H1 (cell line): ENCODE measurements at regions not wholly inside any gene's neighbourhood (a gene's known extent, or its start where the extent isn't known, plus 50 kb on each side); places are given as distances from the start of the nearest gene placed in this dataset.

Source experiments
- ASH2L ChIP-seq: fragments of 200-600, 300-600 bp; sonication (generic); IDR thresholded peaks from one replicate; pipeline ENCODE4 v1.7.1; 2017; ENCODE audit warnings: low read length
- GABPA ChIP-seq: IDR thresholded peaks from 2 replicates; pipeline ENCODE4 v1.6.1; 2011; ENCODE audit warnings: mild to moderate bottlenecking, low read length, moderate library complexity, borderline replicate concordance; ENCODE audit not compliant: insufficient read depth
- HDAC2 ChIP-seq, 2 experiments: fragments of 300-600 bp in 1 of 2; sonication (generic) in 1 of 2; IDR thresholded peaks; 2 replicates each; pipeline ENCODE4 v1.6.1; 2011 to 2012; ENCODE audit warnings: low read depth in 2 of 2, low read length in 2 of 2, mild to moderate bottlenecking in 2 of 2, moderate library complexity in 2 of 2, borderline replicate concordance in 1 of 2, inconsistent platforms in 1 of 2
- JUND ChIP-seq: IDR thresholded peaks from 2 replicates; pipeline ENCODE4 v1.6.1; 2011; ENCODE audit warnings: mild to moderate bottlenecking, improper control_type of control experiment, low read length
- SAP30 ChIP-seq: fragments of 300-600 bp; sonication (generic); IDR thresholded peaks from 2 replicates; pipeline ENCODE4 v1.7.1; 2012; ENCODE audit warnings: low read length, moderate library complexity, mild to moderate bottlenecking, inconsistent platforms; ENCODE audit not compliant: insufficient read depth, insufficient replicate concordance
- TF ChIP-seq, protein P1 (sequence below): fragments of 300-600 bp; sonication (generic); IDR thresholded peaks from 2 replicates; pipeline ENCODE4 v1.7.1; 2012; ENCODE audit warnings: low read length, moderate library complexity, mild to moderate bottlenecking, inconsistent platforms; ENCODE audit not compliant: insufficient replicate concordance
- TF ChIP-seq, protein P2 (sequence below): IDR thresholded peaks from 2 replicates; pipeline ENCODE4 v1.6.1; 2011; ENCODE audit warnings: low read length, improper control_type of control experiment
- TF ChIP-seq, protein P3 (sequence below): IDR thresholded peaks from 2 replicates; pipeline ENCODE4 v1.6.1; 2012; ENCODE audit warnings: low read length, inconsistent platforms

DNA sequence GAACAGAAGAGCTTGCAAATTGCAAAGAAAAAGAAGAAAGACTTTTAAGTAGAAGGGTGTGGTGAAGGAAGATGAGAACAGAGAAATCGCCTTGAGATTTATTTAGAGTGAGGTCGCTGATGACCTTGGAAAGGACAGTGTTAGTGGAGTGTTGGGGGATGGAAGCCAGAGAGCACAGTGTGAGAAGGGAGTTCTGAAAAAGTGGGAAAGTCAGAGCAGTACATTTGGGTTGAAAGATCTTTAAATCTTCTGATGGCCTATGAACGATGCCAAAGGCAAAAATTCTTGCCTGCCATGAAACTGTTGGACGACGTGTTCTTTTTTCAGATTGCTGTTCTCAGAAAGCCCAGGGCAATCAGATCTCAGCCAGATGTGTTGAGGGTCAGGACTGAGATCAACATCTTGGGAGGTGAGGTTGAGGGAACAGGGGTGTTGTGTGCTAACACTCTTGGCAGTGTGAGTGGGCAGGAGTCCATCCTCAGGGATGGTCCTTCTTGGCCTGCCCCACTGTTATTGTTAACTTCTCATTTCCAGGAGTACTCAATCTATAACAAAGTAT, 330.1 kb downstream of the MAP2K6 start (continued):
- TF ChIP-seq, protein P1, sequence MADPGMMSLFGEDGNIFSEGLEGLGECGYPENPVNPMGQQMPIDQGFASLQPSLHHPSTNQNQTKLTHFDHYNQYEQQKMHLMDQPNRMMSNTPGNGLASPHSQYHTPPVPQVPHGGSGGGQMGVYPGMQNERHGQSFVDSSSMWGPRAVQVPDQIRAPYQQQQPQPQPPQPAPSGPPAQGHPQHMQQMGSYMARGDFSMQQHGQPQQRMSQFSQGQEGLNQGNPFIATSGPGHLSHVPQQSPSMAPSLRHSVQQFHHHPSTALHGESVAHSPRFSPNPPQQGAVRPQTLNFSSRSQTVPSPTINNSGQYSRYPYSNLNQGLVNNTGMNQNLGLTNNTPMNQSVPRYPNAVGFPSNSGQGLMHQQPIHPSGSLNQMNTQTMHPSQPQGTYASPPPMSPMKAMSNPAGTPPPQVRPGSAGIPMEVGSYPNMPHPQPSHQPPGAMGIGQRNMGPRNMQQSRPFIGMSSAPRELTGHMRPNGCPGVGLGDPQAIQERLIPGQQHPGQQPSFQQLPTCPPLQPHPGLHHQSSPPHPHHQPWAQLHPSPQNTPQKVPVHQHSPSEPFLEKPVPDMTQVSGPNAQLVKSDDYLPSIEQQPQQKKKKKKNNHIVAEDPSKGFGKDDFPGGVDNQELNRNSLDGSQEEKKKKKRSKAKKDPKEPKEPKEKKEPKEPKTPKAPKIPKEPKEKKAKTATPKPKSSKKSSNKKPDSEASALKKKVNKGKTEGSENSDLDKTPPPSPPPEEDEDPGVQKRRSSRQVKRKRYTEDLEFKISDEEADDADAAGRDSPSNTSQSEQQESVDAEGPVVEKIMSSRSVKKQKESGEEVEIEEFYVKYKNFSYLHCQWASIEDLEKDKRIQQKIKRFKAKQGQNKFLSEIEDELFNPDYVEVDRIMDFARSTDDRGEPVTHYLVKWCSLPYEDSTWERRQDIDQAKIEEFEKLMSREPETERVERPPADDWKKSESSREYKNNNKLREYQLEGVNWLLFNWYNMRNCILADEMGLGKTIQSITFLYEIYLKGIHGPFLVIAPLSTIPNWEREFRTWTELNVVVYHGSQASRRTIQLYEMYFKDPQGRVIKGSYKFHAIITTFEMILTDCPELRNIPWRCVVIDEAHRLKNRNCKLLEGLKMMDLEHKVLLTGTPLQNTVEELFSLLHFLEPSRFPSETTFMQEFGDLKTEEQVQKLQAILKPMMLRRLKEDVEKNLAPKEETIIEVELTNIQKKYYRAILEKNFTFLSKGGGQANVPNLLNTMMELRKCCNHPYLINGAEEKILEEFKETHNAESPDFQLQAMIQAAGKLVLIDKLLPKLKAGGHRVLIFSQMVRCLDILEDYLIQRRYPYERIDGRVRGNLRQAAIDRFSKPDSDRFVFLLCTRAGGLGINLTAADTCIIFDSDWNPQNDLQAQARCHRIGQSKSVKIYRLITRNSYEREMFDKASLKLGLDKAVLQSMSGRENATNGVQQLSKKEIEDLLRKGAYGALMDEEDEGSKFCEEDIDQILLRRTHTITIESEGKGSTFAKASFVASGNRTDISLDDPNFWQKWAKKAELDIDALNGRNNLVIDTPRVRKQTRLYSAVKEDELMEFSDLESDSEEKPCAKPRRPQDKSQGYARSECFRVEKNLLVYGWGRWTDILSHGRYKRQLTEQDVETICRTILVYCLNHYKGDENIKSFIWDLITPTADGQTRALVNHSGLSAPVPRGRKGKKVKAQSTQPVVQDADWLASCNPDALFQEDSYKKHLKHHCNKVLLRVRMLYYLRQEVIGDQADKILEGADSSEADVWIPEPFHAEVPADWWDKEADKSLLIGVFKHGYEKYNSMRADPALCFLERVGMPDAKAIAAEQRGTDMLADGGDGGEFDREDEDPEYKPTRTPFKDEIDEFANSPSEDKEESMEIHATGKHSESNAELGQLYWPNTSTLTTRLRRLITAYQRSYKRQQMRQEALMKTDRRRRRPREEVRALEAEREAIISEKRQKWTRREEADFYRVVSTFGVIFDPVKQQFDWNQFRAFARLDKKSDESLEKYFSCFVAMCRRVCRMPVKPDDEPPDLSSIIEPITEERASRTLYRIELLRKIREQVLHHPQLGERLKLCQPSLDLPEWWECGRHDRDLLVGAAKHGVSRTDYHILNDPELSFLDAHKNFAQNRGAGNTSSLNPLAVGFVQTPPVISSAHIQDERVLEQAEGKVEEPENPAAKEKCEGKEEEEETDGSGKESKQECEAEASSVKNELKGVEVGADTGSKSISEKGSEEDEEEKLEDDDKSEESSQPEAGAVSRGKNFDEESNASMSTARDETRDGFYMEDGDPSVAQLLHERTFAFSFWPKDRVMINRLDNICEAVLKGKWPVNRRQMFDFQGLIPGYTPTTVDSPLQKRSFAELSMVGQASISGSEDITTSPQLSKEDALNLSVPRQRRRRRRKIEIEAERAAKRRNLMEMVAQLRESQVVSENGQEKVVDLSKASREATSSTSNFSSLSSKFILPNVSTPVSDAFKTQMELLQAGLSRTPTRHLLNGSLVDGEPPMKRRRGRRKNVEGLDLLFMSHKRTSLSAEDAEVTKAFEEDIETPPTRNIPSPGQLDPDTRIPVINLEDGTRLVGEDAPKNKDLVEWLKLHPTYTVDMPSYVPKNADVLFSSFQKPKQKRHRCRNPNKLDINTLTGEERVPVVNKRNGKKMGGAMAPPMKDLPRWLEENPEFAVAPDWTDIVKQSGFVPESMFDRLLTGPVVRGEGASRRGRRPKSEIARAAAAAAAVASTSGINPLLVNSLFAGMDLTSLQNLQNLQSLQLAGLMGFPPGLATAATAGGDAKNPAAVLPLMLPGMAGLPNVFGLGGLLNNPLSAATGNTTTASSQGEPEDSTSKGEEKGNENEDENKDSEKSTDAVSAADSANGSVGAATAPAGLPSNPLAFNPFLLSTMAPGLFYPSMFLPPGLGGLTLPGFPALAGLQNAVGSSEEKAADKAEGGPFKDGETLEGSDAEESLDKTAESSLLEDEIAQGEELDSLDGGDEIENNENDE: no peak
- TF ChIP-seq JUND (no peak), ASH2L (no peak), HDAC2 (IDR thresholded peaks at IDR 0.05; ENCODE audit: borderline replicate concordance in 1 of 2, low read depth in 2 of 2, low read length in 2 of 2) (no peak), GABPA (no peak), SAP30 (no peak)
- TF ChIP-seq, protein P2, sequence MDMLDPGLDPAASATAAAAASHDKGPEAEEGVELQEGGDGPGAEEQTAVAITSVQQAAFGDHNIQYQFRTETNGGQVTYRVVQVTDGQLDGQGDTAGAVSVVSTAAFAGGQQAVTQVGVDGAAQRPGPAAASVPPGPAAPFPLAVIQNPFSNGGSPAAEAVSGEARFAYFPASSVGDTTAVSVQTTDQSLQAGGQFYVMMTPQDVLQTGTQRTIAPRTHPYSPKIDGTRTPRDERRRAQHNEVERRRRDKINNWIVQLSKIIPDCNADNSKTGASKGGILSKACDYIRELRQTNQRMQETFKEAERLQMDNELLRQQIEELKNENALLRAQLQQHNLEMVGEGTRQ: no peak
- TF ChIP-seq, protein P3, sequence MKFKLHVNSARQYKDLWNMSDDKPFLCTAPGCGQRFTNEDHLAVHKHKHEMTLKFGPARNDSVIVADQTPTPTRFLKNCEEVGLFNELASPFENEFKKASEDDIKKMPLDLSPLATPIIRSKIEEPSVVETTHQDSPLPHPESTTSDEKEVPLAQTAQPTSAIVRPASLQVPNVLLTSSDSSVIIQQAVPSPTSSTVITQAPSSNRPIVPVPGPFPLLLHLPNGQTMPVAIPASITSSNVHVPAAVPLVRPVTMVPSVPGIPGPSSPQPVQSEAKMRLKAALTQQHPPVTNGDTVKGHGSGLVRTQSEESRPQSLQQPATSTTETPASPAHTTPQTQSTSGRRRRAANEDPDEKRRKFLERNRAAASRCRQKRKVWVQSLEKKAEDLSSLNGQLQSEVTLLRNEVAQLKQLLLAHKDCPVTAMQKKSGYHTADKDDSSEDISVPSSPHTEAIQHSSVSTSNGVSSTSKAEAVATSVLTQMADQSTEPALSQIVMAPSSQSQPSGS: no peak
